GM23338 (cell line): ENCODE measurements at regions not wholly inside any gene's neighbourhood (a gene's known extent, or its start where the extent isn't known, plus 50 kb on each side); places are given as distances from the start of the nearest gene placed in this dataset.

ENCODE experiments used
- CREB1 ChIP-seq: fragments of 250-450 bp; sonication (Bioruptor Pico); IDR thresholded peaks from 2 replicates; pipeline ENCODE4 v1.5.0; 2020; ENCODE audit warnings: low read depth, mild to moderate bottlenecking, moderate library complexity
- EZH2 ChIP-seq: fragments of 200-600 bp; sonication (generic); IDR thresholded peaks from one replicate; pipeline ENCODE4 v1.8.0; 2017; ENCODE audit warnings: antibody characterized with exemption, mild to moderate bottlenecking, low read depth; ENCODE audit not compliant: unreplicated experiment
- EZH2phosphoT487 ChIP-seq: fragments of 200-600 bp; sonication (generic); IDR thresholded peaks from one replicate; pipeline ENCODE4 v1.8.1; 2018; ENCODE audit warnings: antibody characterized with exemption; ENCODE audit not compliant: unreplicated experiment
- JUNB ChIP-seq: IDR thresholded peaks from one replicate; pipeline ENCODE4 v1.6.1; 2016; ENCODE audit warnings: antibody characterized with exemption; ENCODE audit not compliant: unreplicated experiment
- NANOG ChIP-seq: IDR thresholded peaks from 2 replicates; pipeline ENCODE4 v1.6.1; 2016; ENCODE audit warnings: antibody characterized with exemption, borderline replicate concordance
- POLR2AphosphoS5 ChIP-seq: IDR thresholded peaks from 2 replicates; pipeline ENCODE4 v1.6.1; 2016; ENCODE audit warnings: antibody characterized with exemption, low read depth
- STAT1 ChIP-seq: IDR thresholded peaks from one replicate; pipeline ENCODE4 v1.6.1; 2016; ENCODE audit warnings: antibody characterized with exemption; ENCODE audit not compliant: unreplicated experiment
- ZNF114 ChIP-seq: fragments of 250-450 bp; sonication (Bioruptor Pico); IDR thresholded peaks from 2 replicates; pipeline ENCODE4 v1.5.0; 2020; ENCODE audit warnings: mild to moderate bottlenecking, moderate library complexity
- ZNF331 ChIP-seq: fragments of 250-450 bp; sonication (Bioruptor Pico); IDR thresholded peaks from 2 replicates; pipeline ENCODE4 v1.5.0; 2020; ENCODE audit warnings: low read depth, mild to moderate bottlenecking, moderate library complexity
- TF ChIP-seq, protein P1 (sequence below), 2 experiments: fragments of 200-600 bp in 1 of 2; sonication (generic) in 1 of 2; conservative IDR thresholded peaks; 2 replicates each; pipeline versions ENCODE4 v1.5.1 to v1.6.1; 2016 to 2017; ENCODE audit warnings: antibody characterized with exemption in 2 of 2, low read depth in 2 of 2, mild to moderate bottlenecking in 2 of 2, moderate library complexity in 1 of 2
- TF ChIP-seq, protein P2 (sequence below): IDR thresholded peaks from one replicate; pipeline ENCODE4 v1.6.1; 2018; ENCODE audit warnings: antibody characterized with exemption; ENCODE audit not compliant: unreplicated experiment
- TF ChIP-seq, protein P3 (sequence below): IDR thresholded peaks from 2 replicates; pipeline ENCODE4 v1.6.1; 2016; ENCODE audit warnings: antibody characterized with exemption

DNA sequence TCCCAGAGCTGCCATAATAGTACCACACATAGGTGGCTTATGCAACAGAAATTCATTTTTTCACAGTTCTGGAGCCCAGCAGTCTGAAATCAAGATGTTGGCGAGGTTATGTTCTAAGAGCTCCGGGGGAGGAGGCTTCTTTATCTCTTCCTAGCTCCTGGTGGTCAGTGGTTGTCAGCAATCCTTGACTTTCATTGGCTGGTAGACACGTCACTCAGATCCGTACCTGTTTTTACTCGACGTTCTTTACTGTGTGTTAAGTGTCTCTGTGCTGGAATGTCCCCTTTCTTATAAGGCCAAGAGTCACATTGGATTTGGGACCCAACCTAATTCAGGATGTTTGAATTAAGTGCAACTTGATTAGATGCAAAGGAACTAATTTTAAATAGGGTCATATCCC lies 218.5 kb upstream of the CNTN3 start:
- no peak for TF ChIP-seq ZNF114 (CRISPR knock-in tag)
- TF ChIP-seq, protein P1, sequence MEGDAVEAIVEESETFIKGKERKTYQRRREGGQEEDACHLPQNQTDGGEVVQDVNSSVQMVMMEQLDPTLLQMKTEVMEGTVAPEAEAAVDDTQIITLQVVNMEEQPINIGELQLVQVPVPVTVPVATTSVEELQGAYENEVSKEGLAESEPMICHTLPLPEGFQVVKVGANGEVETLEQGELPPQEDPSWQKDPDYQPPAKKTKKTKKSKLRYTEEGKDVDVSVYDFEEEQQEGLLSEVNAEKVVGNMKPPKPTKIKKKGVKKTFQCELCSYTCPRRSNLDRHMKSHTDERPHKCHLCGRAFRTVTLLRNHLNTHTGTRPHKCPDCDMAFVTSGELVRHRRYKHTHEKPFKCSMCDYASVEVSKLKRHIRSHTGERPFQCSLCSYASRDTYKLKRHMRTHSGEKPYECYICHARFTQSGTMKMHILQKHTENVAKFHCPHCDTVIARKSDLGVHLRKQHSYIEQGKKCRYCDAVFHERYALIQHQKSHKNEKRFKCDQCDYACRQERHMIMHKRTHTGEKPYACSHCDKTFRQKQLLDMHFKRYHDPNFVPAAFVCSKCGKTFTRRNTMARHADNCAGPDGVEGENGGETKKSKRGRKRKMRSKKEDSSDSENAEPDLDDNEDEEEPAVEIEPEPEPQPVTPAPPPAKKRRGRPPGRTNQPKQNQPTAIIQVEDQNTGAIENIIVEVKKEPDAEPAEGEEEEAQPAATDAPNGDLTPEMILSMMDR (conservative IDR thresholded peaks at IDR 0.05; ENCODE audit: low read depth in 2 of 2), result no peak
- TF ChIP-seq, protein P2, sequence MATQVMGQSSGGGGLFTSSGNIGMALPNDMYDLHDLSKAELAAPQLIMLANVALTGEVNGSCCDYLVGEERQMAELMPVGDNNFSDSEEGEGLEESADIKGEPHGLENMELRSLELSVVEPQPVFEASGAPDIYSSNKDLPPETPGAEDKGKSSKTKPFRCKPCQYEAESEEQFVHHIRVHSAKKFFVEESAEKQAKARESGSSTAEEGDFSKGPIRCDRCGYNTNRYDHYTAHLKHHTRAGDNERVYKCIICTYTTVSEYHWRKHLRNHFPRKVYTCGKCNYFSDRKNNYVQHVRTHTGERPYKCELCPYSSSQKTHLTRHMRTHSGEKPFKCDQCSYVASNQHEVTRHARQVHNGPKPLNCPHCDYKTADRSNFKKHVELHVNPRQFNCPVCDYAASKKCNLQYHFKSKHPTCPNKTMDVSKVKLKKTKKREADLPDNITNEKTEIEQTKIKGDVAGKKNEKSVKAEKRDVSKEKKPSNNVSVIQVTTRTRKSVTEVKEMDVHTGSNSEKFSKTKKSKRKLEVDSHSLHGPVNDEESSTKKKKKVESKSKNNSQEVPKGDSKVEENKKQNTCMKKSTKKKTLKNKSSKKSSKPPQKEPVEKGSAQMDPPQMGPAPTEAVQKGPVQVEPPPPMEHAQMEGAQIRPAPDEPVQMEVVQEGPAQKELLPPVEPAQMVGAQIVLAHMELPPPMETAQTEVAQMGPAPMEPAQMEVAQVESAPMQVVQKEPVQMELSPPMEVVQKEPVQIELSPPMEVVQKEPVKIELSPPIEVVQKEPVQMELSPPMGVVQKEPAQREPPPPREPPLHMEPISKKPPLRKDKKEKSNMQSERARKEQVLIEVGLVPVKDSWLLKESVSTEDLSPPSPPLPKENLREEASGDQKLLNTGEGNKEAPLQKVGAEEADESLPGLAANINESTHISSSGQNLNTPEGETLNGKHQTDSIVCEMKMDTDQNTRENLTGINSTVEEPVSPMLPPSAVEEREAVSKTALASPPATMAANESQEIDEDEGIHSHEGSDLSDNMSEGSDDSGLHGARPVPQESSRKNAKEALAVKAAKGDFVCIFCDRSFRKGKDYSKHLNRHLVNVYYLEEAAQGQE, result no peak
- no peak for TF ChIP-seq EZH2
- no peak for TF ChIP-seq POLR2AphosphoS5
- TF ChIP-seq NANOG, result no peak
- no peak for TF ChIP-seq STAT1
- TF ChIP-seq EZH2phosphoT487, result no peak
- TF ChIP-seq CREB1, result no peak
- TF ChIP-seq ZNF331 (CRISPR knock-in tag), result no peak
- TF ChIP-seq, protein P3, sequence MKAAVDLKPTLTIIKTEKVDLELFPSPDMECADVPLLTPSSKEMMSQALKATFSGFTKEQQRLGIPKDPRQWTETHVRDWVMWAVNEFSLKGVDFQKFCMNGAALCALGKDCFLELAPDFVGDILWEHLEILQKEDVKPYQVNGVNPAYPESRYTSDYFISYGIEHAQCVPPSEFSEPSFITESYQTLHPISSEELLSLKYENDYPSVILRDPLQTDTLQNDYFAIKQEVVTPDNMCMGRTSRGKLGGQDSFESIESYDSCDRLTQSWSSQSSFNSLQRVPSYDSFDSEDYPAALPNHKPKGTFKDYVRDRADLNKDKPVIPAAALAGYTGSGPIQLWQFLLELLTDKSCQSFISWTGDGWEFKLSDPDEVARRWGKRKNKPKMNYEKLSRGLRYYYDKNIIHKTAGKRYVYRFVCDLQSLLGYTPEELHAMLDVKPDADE, result no peak
- TF ChIP-seq JUNB, result no peak
